Sigmoid colon (tissue), 4 donors: ENCODE measurements at regions not wholly inside any gene's neighbourhood (a gene's known extent, or its start where the extent isn't known, plus 50 kb on each side); places are given as distances from the start of the nearest gene placed in this dataset.

Experiments used
- EP300 ChIP-seq, 4 donors: sonication (generic); formaldehyde crosslinking; IDR thresholded peaks; one replicate each; pipeline ENCODE4 v1.6.1; 2017; ENCODE audit warnings: antibody characterized with exemption in 4 of 4
- POLR2A ChIP-seq, 2 donors: fragments of 450-650 bp; IDR thresholded peaks; one replicate each; pipeline ENCODE4 v1.6.1; 2016; ENCODE audit warnings: antibody characterized with exemption in 2 of 2, mild to moderate bottlenecking in 2 of 2, moderate library complexity in 2 of 2
- TF ChIP-seq, protein P1 (sequence below), 4 experiments: fragments of 450-650 bp in 3 of 4; fragments of 200-600 bp in 1 of 4; IDR thresholded peaks; one replicate each; pipeline ENCODE4 v1.5.1; 2016 to 2019; ENCODE audit warnings: antibody characterized with exemption in 4 of 4, mild to moderate bottlenecking in 3 of 4, moderate library complexity in 2 of 4

DNA sequence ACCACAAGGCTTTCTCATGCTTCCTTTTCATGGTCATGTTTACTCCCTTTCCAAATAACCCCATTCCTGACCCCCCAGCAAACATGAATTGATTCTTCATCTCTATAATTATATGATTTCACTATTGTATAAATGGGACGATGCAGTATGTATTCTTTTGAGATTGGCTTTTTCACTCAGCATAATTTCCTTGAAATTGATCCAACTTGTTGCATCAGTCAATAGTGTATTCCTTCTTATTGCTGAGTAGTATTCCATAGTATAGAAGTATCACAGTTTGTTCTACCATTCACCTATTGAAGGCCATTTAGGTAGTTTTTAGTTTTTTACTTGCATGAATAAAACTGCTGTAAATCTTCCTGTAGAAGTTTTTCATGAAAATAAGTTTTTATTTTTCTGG, 264.7 kb downstream of the BAMBI start:
- TF ChIP-seq, protein P1, sequence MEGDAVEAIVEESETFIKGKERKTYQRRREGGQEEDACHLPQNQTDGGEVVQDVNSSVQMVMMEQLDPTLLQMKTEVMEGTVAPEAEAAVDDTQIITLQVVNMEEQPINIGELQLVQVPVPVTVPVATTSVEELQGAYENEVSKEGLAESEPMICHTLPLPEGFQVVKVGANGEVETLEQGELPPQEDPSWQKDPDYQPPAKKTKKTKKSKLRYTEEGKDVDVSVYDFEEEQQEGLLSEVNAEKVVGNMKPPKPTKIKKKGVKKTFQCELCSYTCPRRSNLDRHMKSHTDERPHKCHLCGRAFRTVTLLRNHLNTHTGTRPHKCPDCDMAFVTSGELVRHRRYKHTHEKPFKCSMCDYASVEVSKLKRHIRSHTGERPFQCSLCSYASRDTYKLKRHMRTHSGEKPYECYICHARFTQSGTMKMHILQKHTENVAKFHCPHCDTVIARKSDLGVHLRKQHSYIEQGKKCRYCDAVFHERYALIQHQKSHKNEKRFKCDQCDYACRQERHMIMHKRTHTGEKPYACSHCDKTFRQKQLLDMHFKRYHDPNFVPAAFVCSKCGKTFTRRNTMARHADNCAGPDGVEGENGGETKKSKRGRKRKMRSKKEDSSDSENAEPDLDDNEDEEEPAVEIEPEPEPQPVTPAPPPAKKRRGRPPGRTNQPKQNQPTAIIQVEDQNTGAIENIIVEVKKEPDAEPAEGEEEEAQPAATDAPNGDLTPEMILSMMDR (IDR thresholded peaks at IDR 0.05) = no peak
- no peak for TF ChIP-seq EP300 (IDR thresholded peaks at IDR 0.05)
- TF ChIP-seq POLR2A (IDR thresholded peaks at IDR 0.05) = no peak
